DMS79 (cell line): ENCODE measurements at regions not wholly inside any gene's neighbourhood (a gene's known extent, or its start where the extent isn't known, plus 50 kb on each side); places are given as distances from the start of the nearest gene placed in this dataset.

Experiments used
- DNase-seq: peaks from one replicate; lab custom pipeline; 2025; lab: John Stamatoyannopoulos, UW

DNA sequence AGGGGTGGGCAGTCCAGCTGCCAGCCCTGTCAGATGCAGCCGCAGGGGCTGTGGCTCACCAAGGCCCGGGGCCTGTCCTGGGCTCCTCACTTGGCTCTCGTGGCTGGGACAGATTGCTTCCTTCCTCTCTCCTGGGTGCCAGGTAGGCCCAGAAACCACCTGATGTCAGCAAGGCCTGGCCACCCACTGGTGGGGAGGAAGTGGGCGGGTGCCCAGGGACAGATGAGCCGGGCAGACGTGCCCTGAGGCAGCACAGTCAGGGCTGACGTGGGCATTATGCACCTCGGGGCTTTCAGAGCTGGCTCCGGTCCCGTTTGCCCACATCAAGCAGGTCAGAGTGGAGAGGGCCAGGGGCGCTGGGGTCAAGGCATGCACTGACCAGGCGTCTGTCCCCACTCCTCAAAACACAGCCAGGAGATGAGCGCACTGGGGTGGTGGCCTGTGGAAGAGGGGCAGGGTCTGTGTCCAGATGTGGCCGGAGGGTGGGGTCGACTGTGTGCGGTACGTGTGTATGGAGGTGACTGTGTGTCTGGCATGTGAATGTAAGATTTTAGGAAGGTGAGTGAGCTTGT lies 133.2 kb upstream of the PTPN1 start:
- no peak for DNase-seq

DNA sequence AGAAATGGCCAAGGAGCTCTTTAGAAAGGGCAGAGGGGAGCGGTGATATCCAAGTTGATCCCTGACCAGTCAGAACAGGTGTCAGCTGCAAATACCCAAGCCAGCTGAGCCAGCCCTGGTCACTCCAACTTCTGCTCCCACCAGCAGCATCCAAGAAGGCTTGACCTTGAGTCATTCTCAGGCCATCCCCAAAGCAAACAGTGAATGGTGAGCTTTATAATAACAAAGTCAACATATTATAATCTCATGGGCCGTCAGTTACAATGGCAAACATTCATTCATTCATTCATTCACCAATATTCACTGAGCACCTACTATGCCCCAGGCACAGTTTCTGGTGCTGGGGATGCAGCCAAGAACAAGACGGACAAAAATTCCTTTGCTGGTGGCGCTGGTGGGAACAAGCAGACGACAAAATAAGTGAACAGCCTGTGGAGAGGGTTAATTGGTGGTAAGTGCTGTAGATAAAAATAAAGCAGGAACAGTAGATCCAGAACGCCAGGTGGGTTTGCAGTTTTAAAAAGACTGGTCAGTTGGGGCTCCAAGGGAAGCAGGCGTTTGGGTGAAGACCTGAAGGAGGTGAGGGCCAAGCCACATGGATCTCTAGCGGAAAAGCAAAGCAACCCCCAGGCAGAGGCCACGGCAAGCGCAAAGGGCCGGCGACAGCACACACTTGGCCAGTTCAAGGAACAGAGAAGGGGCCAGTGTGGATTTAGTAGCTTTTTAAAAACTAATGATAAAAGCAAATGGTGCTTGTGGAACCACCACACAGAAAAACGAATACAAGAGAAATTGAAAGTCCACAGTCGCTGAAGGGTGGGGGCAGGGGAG lies 131.8 kb upstream of the PTPN1 start:
- no peak for DNase-seq

DNA sequence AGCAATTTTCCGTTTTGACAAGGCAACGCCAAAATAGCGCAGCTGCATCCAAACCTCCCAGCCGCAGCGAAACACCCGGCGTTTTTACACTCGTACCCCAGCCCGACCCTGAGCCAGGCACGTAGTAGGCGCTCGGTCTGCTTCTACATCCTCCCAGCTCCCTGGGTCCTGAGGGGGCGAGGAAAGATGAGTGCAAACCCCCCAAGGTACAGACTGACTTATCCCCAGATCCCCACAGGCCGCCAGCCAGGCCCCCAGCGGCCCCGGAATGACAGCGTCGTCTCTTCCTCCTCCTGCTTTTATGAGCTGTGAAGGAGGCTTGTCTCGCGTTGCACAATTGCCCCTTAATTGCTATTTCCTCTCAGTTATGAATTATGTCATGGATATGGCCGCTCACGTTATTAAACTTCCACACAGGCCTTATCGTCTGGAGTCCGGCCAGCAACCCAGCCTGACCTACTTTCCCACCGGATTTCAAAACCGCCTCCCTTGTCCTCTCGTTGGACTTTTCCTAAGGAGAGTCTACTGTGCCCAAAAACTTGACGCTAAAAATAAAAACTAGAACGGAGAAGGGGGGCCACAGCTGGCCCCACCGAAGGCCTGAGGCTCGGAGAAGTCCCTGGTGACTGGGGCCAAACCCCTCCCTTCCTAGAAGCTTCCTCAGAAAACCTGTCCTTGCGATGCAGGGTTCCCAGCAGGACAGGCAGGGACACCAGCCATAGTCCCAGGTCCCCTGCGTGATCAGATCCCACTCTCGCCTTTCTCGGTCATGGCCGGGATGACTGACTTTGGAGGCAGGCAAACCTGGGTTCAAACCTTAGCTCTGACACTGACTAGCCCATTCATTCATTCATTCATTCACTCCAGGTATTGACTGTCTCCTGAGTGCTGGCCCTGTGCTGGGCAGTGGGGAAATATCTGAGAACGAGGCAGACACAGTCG lies 130.9 kb upstream of the PTPN1 start:
- DNase-seq = peak; percentile 61

DNA sequence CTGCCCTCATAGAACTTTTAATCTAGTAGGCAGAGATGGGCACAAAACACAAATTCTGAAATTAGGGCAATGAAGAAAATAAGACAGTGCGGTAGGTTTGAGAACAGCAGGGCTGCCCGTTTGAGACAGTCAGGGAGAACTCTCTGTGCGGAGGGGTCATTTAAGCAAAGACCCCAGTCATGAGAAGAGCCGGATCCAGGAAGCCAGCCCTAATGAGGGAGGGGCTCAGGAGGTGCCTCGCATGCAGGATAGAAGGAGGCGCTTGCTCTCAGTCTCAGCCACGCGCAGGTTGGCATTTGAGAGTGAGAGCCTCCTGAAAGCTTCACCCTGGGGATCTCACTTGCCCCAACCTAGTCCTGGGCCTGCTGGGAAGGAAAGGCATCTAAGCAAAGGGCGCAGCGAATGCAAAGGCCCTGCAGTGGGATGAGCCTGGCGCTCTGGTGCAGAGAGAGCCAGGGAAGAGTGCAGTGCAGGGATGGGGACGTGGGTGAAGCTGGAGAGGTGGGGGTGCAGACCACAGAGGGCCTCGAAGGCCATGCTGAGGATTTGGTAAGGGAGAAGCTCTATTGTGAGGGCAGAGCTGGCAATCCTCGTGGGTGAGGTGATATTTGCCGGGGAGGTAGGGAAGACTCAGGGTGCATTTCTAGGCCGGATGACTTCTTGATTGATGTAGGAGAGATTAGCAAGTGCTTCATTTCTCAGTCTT lies 130.0 kb upstream of the PTPN1 start:
- no peak for DNase-seq

DNA sequence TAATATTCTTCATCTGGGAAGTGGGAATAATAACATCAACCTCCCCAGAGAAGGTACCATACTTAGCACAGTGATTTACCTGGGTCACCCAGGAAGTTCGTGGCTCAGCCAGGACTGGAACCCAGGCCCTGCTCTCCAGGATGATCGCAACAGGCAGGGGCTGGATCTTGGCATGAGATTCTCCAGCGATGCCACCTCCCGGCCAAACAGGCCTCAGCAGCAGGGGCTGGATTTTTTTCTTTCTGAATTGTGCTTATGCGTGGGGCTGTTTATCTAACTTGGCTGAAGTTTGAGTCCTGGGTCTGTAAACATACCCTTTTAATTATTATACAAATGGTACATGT lies 129.5 kb upstream of the PTPN1 start:
- DNase-seq = no peak

DNA sequence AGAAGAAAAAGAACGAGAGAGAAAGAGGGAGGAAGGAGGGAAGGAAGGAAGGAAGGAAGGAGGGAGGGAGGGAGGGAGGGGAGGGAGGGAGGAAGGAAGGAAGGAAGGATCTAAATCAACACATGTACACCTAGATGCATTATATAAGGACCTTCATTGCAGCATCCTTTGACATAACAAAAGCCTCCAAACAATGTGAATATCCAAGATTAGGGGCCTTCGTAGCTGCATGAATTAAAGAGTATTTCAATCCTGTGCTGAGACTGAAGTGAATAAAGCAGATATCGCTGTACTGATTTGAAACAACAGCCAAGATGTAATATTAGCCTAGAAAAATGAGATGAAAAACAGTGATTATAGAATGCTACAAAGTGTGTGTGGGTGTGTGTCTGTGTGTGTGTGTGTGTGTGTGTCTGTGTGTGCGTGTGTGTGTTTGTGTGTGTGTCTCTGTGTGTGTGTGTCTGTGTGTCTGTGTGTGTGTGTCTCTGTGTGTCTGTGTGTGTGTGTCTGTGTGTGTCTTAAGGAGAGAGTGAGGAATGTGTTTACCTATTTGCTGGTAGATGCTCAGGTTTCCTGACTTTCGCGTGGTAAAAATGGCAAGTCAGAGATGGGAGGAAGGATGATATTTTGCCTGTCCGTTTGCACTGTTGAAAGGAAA lies 129.0 kb upstream of the PTPN1 start:
- DNase-seq = no peak

DNA sequence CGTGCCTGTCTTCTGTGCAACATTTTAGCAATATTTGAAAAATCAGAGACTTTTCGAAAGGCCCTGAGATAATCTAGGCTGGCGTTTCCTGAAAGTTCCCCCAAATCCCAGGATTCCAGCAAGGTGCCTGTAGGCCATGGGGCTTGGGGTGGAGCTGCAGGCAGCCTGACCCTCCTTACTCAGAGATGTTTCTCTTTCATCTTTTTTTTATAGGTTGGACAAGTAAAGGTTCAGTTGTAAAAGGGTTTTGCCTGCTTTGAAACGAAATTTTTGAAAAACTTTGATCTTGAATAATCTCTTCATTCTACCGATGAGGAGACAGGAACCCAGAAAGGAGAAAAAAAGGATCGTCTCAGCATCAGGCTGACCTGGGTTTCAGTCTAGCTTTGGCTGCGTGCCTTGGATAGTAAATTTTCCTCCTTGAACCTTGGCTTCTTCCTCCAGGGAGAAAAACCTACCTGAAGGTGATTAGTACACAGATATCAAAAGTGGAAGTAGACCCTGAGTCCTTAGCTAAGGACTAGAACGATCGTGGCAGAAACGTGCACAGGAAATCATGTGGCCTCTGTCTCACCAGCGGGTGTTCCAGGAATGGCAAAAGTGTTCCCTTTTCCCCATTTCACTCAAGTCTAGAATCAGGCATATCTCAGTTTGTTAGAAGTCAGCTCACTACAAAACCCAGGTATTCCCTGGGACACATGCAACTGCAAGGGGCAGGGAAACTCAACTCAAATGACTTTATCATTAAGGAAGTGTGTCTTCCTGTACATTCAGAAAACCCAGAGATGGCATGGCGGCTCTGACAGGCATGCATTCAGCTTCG lies 128.2 kb upstream of the PTPN1 start:
- DNase-seq = no peak

DNA sequence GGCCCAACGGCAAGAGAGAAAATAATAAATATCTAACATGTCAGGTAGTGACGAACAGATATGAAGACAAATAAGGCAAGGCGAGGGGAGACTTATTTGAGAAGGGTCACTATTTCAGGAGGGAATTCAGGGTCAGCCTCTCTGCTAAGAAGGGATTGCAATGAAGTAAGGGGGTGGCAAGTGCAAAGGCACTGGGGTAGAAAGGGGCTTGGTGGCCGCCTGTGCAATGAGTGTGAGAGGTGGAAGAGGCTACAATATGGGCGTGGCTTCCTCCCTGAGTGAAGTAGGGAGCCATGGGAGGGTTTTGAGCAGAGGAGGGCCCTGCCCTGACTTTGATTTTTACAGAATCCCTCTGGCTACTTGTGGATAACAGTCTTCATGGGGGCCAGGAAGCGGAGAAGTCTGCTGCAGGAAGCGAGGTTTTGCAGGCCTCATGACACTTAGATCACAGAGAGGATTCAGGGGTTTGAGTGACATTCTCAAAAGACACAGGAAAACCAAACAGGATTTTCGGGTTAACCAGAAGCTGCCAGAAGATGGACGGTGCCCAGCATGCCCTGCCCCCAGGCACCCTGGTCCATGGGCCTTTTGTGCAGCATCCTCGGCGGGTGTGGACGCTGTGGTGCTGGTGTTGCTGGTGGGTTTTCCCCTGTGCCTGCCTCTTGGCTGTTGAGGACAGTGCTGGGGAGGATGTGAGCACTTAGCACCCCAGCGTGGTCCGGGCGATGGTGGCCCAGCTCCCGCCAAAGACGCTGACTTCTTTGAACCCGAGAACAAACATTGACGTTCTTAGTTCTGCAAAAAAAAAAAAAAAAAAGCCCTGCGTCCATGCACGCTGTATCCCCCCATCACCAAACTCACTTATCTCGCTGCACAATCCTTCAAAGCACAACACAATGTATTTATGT lies 124.2 kb upstream of the PTPN1 start:
- DNase-seq = no peak

DNA sequence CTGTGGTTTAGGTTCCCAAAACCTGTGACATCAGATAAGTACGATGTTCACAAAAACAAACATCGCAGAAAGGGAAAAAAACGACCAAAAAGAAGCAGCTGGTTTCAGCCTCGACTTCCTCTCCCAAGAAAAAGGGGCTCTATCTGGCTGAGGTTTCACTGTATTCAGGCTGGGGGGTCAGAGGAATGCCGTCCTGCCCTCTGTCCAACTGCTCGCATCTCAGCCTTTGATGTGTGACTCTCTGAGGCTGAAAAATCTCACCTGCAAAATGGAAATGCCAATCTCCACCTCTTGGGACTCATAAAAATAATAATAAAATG lies 123.6 kb upstream of the PTPN1 start:
- no peak for DNase-seq

DNA sequence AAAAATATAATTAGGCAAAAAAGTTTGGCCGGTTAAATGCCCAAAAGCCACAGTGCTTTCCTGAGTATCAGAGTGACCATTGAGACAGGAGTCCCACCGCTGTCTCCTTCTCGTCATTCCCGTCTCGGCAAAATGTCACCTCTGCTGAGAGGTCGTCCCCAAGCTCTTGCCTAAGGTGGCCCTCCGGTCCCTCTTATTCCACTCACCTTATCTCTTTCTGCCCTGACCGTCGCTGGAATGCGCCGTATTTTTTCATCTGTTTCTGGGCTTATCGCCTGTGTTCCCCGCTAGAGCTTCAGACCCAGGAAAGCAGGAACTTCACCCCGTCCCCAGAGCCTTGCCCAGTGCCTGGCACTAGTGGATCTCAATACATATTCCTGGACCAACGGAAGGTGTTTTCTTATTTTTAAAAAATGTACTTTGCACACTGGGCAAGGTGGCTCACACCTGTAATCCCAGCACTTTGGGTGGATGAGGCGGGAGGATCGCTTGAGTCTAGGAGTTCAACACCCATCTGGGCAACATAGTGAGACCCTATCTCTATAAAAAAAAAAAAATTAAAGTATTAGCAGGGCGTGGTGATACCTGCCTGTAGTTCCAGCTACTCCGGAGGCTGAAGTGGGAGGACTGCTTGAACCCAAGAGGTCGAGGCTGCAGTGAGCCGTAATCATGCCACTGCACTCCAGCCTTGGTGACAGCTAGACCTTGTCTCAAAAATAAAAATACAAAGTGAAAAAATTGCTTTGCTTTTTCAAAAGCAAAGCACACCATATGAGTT lies 122.8 kb upstream of the PTPN1 start:
- no peak for DNase-seq

DNA sequence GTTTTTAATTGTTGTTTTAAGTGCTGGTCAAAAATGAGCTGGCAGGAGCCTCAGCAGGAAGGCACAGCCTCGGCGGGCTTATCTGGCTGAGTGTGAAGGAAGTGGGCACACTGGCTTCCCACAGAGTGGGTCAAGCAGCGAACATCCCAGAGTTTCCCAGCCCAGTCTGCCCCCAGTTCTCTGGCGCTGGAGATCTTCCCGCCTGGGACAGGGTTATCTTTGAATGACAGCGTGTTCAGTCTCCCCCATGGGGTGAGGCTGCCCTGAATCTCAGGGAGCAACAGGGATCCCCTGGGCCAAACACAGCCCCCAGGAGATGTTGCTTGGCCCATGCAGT lies 122.2 kb upstream of the PTPN1 start:
- no peak for DNase-seq

DNA sequence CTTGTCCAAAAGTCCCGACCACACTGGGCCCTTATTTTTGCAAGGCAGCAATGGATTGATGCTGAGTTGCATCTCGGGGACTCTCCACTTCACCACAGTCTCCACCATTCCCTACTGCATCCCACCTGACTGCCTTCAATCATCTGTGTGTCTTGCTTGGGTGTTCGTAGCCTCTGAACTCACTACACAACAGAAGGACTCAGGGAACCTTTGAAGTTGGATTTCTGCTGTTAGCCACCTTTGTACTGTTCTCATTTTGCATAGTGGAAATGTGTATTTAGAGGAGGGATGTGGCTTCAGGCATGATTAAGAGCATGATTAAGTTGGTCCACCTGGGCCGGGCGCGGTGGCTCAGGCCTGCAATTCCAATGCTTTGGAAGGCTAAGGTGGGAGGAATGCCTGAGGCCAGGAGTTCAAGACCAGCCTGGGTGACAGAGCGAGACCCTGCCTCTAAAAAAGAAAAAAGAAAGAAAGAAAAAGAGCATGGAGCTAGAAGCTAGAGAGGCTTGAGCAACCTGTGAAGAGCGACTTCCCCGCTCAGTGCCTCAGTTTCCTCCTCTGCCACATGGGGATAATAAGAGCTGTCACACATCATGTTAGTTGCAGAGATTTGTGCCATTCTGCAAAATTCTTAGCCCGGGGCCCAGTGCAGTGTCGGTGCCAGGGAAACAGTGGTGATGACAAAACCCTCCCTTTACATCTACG lies 121.3 kb upstream of the PTPN1 start:
- no peak for DNase-seq

DNA sequence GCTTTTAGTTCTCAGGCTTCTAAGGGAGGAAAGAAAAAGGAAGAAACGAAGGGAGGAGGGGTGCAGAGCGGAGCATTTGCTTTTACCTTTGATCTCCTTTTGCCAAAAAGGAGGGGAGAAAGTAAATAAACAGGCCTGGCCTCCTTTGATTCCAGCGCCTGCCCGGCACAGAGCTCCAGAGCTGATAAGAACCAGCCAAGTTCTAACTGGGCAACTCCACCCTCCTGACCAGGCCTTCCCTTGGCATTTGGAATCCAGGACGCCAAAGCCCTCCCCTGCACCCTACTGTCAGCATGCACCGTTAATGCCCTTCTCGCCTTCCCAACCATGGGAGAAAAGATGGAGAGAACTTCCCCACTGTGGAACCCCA lies 120.8 kb upstream of the PTPN1 start:
- DNase-seq = no peak

DNA sequence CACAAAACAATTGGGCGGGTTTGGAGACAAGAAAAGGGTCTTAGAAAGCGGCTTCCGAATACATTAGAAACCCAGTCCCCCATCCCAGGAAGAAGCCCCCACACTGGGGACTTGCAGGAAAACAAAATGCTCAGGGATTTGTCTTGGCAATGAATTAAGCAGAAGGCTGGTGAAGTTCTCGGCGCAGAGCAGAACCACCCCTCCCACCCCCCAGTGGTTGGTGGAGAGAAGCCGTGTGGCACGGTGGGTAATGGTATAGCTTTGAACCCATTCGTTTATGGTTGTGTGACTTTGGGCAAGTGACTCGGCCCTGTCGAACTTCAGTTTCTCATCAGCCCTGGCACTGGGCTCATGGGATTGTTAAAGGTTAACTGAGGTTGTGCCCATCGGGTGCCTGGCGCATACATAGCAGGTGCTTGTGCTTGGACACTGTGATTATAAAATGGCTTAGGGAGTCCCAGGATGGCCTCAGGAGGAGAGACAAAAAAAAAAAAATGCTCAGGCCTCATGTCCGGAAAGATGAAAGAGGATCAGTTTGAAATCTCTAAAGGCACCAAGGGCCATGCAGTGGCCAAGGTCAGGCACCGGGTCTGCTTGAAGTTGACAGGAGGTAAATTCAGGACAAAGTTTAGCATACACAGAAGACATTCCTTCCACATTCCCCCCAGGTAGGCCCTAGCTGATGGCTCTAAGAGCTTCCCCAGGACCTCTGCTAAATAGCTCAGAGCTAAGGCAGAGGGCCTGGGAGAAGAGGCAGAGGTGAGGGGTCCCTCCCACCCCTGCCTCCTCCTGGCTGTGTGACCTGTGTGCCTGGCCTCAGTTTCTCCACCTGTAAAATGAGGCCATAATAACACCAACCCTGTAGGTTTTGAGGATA lies 120.1 kb upstream of the PTPN1 start:
- no peak for DNase-seq

DNA sequence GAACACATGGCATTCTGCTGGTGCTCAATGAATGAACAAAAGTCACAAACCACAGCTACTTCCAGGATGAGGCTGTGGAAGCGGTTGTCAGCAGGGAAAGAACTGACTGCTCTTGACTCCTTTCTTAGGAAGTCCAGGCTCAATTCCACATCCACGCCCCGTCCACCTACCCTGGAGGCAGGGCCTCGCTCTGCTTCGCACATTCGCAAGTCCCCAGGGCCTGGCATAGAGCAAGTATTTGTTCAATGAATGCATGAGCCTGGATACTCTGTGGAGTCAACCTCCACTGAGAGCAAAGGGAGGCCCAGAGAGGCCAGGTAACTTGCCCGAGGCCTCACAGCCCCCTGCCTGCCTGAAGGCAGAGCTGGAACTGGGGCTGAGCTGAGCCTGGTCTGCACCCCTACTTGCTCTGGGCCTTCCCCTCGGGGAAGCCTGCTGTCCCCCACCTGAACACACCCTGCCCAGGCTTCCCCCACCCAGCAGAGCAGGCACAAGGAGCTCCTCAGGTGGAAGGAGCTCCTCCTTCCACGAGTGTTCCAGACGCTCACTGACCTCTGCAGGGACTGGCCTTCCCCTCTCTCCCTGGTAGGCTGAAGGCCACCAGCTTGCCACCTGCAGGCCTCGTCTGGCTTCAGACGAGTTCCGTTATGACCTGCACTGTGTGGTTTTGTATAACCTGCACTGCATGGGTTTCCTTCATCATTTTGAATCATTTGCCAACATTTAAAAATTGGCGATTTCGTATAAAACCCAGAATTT lies 119.3 kb upstream of the PTPN1 start:
- no peak for DNase-seq

DNA sequence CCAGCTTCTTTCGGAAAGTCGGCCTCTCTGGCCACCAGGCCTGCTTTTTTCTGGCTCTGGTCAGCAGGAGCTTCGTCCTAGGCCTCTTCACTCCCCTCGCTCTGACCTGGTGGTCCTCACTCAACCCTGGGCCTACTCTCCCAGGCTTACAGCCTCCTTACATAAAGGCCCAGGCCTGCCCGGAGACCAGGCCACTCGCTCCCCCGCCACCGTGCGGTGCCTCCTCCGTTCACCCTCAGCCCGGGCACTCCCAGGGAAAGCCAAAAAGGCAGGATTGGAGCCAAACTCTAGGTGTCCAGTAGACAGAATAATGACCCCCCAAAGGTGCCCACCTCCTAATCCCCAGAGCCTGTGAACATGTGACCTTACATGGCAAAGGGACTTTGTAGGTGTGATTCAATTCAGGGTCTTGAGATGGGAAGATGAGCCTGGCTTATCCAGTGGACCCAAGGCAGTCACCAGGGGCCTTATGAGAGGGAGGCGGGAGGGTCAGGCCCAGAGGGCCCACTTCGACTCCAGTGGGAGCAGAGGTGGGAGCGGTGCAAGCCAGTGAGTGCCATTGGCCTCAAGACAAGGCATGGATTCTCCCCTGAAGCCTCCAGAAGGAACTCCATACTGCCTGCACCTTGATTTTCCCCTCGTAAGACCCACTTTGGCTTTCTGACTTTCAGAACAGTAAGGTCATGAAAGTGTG lies 118.6 kb upstream of the PTPN1 start:
- DNase-seq = no peak
